ENCODE measurements at regions not wholly inside any gene's neighbourhood (a gene's known extent, or its start where the extent isn't known, plus 50 kb on each side); places are given as distances from the start of the nearest gene placed in this dataset.

DNA sequence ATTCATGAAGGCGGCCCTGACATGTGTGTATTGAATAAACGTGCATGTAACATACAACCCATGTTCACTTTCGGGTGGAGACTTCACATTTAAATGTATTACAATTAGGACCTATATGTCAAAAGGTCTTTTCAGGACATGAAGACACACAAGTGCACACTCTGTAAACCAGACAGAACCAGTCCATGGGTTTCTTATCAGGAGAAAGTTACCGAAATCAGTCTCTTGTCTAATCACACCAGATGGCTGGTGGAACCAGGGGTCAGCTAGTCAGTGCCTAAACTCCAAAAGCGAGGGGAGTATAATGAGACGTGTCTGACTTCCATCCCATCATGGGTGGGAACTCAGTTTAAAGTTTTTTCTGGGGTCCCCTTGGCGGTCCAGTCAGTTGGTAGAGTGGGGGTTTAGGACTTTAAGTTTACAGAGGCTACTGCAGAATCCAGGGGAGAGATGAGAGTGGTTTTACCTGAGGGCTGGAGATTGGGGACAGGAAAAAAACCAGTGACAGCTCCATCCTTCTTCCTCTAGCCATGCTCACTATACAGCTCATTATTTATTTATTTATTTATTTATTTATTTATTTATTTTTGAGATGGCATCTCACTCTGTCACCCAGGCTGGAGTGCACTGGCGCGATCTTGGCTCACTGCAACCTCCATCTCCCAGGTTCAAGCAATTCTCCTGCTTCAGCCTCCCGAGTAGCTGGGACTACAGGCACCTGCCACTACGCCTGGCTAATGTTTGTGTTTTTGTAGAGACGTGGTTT, 251.3 kb upstream of the LYZL1 start:
- no peak for DNase-seq

DNA sequence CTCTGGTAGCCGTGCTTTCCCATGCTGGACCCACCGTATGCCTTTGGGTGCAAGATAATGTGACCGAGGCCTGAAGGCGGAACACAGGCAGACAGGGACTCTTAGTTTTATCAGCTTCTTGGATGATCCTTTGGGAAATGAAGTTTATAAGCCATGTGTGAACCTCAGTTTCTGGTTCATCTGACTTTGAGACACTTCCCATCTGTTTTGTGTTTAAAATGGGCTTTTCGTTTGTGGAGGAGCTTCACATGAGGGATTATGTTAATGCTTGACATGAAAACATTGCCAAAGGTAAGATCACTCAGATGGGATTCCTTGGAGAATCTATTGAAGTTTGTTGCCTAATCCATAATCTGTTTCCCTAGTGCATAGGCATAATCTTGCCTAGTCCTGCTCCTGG, 249.8 kb upstream of the LYZL1 start:
- DNase-seq = no peak

DNA sequence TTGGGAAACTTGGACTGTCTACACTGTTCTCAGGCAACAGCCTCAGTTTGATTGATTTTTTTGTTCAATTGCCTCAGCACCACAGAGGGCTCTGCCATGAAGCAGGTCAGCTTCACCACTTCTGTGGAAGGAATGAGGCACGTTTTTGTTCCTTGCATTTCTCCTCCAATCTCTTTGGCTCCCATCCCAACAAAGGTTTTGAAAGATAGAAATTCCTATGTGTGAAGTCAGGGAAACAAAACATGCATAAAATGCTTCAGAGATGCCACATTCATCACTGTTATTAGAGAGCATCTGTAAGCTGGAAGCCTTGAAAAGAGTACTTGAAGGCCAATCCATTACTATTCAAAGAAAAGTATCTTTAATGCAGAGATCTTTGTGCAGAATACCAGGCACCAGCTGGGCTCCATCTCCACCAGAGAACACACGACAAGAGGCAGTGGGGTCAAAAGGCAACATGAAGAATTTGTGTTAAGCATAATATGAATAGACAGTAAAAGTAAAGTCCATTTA, 249.1 kb upstream of the LYZL1 start:
- DNase-seq = no peak

DNA sequence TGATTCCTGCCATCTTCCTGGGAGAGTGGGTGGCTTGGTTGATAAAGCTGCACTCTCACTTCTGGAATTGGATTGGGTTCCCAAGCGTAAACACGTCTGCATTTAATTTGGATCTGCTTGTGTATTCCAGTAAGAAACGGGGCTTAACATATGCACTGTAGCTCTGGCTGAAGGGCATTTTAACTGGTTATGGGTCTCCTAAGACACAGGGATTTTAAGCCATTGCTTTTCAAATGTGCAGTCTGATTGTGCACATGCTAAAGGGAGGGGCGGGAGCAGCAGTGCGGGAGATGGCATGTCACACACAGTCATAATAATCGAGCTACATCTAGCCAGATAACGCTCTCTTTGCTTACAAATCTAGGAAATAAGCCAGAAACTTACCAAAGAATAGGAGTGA, 247.3 kb upstream of the LYZL1 start:
- no peak for DNase-seq

DNA sequence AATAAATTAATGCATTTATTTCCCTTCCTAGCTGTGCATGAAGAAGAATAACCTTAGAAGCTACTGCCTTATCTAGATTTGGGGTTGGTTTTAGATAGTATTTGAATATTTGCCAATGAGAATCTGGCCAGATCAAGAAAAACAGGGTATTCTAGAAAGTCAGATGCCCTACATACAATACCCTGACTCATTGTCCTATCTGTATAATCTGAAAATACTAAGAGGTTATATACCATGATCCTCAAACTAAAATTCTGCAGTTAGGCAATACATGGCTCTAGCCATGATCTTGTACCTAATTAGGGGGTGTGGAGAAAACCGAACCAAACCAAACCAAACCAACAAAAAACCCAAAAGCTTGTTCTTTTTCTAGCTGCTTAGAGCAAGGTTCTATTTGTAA, 240.4 kb upstream of the LYZL1 start:
- DNase-seq = no peak

DNA sequence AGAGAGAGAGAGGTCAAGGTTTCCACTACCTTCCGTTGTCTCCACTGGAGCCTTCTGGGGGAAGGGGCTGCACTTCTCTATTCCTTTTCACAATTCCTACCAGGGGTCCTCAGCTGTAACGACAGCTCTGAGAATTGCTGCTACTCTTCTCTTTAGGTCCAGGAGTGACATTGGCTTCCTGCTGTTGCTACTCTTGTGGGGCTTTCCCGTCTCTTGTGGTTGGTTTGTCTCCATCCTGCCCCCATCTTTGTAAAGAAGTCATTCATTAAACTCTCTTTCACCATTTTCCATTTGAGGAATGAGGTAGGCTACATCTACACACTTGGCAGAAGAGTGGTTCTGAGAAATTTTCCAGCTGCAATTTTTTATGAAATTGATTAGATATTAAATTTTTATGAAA, 238.8 kb upstream of the LYZL1 start:
- no peak for DNase-seq

DNA sequence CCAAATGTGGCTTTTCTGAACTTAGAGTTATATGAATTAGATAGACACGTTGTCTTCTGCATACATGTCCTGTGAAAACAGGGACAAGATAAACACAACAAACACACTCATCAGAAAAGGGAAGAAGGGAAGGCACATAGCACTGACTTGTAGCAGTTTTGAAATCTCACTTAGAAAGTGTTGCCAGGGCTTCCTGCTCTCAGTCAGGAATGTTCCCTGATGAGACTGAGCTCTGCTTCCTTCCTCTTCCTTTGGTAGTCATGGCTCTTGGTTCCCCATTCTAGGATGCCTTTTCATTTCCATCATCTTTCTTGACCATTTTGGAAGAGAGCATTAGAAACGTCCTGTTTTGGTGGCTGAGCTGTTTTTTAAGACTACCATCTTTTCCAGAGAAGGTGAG, 233.8 kb upstream of the LYZL1 start:
- DNase-seq = no peak

DNA sequence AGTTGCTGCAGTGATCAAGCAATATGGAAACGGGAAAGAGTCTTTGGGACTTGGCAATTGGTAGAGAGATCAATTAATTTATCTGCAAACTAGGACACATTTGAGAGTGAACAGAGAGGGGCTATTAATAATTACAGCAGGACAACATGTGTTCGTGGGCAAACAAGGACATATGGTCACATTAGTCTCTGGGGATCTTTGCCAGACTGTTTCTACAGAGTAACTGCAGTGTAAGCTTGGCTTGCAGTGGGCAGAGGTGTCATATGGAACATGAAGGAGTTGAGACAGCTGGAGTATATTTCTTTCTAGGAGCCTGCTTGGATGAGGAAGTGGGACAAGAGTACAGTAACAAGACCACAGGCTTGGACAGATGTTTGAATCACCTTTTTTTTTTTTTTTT, 232.1 kb upstream of the LYZL1 start:
- DNase-seq = no peak

DNA sequence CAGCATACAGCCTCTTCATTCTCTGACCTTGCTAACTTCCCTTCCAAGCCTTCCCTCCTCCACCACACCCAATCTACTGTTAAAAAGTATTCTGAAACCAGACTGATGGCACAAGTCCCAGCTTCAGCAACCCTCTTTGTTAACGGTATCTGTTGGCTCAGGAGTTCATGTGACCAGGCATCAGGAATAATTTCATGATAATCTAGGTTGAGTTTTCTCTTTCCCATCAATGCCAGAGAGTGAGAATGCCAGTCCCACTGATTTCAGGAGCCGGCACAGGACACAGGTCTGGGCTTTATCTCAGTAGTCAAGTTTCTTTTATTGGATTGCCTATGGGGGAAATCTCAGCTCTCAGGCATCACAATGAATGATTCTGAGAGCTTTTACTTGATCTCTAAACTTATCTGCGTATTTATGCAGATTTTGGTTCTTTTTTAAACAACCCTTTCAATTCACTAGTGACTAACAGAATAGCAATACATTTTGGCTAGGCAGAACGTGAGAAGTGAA, 231.0 kb upstream of the LYZL1 start:
- no peak for DNase-seq

DNA sequence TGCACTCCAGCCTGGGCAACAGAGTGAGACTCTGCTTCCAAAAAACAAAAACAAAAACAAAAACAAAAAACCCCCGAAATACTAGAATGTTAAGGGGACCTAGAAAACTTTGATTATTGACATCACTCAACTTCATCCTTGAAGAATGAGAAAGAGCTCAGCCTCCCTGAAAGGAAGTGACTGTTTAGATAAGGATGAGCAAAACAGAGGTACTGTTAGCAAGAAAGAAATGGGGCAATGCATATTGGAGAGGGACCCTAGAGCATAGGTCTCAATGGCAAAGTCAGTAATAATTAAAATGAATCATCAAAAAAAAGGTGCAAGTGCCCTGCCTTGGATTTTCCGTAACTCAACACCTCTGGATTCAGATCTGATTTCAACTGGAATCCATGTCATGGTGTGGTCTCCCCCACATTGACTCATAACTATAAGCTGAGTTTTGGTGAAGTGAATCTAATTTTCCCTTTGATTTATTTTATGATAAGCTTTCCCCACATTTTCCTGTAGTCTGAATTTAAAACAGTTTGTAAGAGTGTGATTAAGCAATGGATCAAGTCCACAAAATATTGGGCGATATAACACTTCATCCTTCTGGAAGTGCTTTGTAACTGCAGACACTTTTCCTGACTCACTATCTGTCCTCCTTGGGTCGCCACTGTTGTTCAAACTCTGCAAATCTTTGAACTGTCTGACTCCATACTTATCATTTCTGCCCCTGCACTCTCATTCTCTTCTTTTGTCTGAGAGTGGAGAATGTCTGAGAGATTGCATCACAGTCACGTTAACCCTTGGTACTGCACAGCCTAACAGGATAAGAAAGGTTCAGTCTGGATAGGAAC, 224.8 kb upstream of the LYZL1 start:
- DNase-seq = no peak

DNA sequence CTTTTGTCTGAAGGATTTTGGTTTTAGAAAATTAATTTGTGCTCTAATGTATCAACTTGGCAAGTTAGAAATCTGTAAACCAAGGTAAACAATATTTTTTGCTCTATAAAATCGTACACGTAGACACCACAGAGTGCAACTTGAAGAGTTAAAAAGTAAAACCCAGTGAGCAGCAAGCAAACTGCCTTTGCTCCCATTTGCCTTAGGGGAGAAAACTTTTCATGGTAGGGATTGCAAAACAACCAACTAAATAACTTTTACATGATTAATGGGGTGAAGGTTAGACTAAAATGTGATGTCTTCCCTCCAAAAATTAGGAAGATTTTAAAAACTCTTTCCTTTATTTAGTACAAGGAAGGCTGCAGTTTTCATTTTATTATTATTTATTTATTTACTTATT, 224.2 kb upstream of the LYZL1 start:
- no peak for DNase-seq

DNA sequence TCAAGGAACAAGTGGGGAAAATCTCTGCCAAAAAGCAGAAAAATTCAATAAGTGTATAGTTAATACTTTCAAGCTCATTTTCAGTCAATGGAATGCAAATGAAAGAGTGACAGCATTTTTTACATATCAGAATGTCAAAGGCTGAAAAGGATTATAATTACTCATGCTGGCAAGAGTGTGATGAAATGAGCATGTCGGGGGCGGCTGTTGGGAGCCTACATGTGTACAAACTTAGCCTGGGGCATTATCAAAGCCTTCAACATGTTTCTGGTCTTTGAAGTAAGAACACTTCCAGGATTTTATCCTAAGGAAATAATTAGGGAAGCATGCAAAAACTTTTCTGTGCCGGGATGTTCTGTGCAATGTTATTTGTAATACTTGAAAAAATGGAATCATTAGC, 221.7 kb upstream of the LYZL1 start:
- DNase-seq = no peak

DNA sequence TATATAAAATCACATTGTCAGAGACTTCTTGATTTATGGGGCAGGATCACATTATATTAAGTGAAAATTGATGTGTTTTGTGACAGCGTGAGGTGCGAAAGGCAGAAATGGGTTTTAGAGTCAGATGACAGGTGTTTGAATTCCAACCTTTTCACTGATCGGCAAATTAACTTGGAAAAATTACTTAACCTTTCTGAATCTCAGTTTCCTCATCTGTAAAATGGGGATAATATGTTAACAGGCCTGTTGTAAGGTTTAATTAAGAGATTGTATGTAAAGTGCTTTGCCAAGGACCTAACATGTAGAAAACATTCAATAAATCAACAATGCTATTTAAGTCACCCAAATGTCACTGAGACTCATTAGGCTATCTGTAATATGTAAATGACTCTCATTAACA, 221.2 kb upstream of the LYZL1 start:
- DNase-seq = no peak

DNA sequence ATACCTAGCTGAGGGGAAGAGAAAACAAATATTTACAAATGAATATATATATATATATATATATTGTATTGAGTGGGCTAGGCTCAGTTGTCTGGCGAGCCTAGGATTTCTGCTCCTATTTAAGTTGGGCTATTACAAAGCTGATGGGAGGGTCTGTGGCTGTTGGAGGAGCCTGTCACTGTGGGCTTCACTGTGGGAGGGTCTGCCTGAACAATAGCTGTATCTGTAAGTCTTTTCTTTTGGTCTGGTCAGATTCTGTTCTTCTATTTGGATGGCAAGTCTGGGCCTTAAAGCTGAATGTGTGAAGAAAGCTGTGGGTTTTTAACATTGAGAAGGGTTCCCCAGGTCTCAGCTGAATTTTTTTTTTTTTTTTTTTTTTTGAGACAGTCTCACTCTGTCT, 220.6 kb upstream of the LYZL1 start:
- no peak for DNase-seq

DNA sequence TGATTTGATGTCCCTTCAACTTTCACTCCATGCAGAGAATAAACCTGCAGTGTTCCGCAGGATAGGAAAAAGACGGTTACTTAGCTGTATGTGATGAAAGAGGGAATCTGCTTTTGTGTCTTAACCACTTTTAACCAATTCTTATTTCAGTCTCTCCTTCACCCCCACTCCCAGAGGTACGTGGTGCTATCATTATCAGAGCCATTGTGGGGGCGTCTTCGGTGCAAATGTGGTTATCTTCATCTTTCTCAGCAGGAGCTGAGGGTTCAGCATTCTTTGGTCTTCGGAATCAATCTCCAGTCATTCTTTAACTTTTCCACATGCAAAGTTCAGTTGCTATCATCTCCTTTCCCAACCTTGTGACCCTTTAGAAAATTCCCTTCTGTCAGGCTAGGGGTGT, 219.9 kb upstream of the LYZL1 start:
- DNase-seq = no peak

DNA sequence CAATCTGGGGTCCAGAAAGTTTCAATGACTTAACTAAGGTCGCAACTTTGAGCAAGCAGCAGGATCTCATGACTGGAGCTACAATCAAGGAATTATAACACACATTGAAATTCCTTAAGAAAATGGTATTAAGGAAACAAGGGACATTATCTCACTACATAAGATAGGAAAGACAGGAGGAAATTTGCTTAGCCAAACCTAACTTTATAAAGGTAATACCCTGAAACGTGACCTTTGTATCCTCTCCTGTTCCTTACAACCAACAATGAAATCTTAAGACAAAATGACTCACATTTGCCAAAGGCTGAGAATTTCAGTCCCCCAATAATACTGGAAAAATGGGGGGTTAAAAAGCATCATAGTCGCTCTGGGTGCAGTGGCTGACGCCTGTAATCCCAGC, 218.9 kb upstream of the LYZL1 start:
- DNase-seq = no peak

DNA sequence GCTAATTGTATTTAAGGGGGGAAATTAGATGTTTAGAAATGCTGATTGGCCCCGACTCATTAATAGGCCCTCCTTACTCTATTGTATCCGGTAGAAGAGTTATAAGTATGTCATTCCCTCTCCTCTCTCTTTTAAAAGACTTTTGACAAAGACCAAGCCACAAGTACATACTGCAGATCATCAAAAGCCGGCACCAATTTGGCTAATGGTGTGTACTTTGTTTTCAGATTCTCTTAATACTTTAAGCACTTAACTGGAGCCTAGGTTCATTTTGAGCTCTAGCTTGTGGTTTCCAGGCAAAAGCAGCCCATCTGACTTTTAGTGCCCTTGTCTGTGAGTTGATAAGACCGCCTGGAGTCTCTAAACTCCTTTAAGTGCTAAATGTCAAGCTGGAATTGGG, 210.0 kb upstream of the LYZL1 start:
- DNase-seq = no peak

DNA sequence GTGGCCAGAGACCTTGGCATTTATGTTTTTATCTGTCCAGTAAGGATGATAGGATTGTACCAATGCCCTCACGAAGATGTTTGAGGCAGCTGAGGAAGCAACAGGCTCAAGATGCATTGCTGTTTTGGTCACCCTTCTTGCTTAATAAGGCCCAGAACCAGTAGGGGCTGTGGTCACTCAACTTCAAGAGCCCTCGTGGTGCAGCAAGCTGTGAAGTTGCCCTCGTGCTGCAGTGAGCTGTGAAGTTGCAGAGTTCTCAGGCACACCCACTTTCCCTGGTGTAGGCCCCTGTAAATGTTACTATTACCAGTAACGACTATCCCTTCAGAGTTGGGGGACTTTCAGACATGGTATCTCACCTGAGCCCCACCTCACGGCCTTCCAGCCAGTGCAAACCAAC, 207.6 kb upstream of the LYZL1 start:
- no peak for DNase-seq

DNA sequence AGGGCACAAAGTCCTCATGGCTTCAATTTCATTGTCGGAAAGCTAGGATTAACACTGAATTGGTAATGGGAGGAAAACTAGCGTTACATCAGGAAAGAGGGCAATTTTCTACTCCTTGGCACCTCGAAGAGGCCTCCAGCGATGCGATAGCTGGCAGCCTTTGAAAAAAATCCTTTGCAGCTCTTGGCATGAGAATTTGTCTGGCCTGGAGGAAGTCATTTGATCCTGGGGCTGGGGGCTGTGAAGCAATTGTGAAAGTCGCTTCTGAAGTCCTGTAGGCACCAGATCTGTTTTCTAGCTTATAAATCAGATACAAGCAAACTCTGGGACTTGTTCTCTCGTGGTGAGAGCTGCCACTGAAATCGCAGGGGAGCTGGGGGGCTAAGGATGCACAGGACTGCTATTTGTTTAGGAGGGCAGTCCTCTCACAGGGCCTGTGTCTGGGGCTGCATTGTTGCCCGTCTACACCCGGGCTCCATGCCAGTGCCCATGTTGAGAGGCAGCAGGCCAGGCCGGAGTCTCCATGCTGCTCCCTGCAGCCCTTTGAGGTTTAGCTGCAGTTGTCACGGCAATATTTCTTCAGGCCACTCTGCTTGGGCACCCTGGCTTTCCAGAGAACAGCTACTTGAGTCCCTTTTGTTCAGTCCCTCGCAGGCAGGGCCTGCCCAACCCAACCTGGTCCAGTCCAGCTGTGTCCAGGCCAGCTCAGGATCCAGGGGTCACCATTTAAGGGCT, 206.8 kb upstream of the LYZL1 start:
- DNase-seq = no peak

DNA sequence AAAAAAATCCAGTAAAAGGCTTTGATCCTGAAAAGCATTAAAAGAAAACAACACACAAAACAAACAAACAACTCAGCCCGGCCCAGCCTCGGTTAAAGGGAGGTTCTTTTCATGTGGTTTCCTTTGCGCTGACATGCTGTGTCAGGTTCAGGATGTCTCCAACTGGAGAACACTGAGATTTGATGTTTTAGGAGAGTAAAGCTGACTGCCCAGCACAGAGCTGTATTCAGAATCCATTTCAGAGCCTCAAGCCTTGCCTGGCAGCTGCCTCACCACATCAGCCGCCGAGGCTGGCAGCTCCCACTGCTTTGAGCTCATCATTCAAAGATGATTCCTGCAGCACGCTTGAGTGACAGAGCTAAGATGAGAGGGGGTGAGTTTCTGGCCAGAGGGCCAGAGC, 205.8 kb upstream of the LYZL1 start:
- no peak for DNase-seq

DNA sequence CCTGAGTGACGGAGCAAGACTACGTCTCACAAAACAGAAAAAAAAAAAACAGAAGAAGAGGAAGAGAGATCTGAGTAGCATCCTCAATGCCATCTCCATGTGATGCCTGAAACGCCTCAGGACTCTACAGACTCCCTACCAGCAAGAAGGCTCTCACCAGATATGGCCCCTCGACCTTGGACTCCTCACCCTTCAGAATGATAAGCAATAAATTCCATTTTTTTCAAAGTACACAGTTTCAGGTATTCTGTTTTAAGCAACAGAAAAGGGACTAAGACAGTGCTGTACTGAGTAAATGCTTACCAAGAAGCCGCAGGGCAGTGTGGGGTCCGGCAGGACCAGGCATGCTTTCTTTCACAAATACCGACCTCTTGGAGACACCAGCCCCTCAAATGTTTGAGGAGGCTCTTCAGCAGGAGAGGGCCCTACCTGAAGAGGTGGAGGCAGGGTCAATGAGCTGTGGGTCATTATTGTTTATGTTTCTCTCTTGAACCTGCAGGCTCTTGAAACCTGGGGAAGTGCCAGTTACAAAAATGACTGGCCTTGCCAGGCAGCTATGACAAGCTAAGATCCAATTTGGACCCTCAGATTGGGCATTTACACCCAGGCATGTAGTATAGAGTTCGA, 204.1 kb upstream of the LYZL1 start:
- no peak for DNase-seq

DNA sequence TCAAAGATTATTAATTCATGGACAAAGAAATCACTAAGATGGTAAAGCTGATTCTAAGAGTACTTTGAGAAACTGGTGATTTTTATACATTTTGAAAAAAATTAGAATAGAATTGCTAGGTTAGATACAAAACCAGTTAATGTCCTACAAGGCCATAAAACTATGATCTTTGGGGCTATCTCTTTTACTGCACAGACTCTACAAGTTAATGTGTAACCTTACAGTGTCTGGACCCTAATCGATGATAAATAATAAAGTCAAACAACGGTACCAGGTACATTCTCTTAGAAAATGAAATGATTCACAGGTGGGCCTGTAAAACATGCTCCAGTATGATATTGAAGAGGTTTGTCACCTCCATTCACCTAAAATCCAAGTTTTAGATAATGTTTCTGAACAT, 199.8 kb upstream of the LYZL1 start:
- DNase-seq = no peak

DNA sequence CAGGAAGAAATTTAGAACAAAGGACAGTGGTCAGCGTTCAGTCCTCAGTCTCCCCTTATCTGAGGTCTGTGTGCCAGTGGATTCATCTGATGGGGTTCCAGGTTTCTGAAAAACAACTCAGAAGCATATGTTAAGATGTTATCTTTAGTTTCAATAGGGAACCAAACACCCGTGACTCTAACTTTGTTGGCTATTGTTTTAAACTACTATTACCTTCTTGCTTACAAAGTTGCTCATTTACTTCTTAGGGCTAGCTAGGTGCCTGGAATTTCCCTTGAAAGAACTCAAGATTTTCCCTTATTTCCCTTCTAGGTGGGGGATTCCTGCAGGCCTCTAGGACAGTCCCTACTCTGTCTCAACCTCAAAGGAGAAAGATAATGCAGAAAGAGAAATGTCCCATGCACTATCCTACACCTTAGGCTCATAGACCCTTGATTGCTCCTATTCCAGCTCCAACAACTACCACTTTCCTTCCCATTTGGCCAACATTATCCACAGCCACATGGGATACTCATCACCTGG, 192.5 kb upstream of the LYZL1 start:
- DNase-seq = no peak

Data from GF-D8 (cell line).